NCI-H146 treated with DMSO at 0.1 percent for 48 hours (cell line): ENCODE measurements at regions not wholly inside any gene's neighbourhood (a gene's known extent, or its start where the extent isn't known, plus 50 kb on each side); places are given as distances from the start of the nearest gene placed in this dataset.

Source experiments
- DNase-seq: peaks from one replicate; lab custom pipeline; 2025; ENCODE audit not compliant: unreplicated experiment; lab: John Stamatoyannopoulos, UW

DNA sequence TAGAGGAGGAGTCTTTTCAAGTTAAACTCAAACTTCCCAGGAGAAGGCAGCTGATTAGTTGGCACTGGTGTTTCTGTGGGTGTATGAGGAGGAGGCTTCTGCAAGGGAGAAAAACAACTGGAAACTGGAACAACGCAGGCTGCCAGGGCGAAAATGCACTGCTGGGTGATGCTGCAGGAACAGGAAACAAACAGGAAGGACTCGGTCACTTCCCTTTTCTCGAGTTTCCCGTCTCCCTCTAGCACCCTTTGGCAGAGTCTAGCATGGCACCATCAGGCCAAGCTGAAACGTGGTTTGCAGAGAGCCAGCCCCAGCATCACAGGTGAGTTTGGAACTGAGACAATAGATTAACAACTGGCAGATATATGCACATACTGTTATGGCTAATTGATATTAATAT is 77.5 kb upstream of the CAST start:
- no peak for DNase-seq

DNA sequence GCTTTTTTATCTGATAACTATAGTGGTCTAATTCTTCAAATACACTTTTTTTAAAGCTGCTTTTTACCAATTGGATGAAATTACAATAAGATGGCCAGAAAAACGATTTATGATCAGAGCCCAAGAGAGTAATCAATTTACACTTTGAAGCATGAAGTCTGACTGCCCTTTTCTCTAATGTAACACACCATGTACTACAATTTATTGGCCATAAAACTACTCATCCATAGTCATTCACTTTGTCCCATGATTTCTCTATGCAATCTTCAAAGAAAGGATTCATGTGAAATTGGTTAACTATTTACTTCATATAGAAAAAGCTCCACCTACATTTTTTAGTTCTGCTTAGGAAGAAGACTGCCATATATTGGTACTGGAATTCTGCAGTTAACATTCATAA is 73.6 kb upstream of the CAST start:
- DNase-seq = no peak

DNA sequence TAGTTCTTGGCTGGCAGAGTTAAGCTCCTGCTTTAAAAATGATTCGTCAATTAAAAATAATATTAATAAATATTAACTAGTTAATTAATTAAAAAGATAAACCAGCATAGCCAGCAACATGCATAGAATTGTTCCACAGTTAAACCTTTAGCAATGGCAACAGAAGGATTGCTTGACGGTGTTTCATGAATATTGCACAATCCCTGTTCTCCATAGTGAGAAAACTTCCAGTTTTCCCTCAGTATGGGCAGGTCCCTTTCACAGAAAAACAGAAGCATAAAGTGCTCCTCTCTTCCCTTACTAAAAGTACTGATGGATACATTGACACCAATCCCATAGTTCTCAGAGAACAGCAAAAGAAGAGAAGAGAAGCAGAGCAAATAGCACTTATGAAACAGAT is 71.4 kb upstream of the CAST start:
- DNase-seq = no peak

GRCh38 chr5:96595300-96596090 is 66.7 kb upstream of the CAST start:
- DNase-seq = peak; percentile 0

DNA sequence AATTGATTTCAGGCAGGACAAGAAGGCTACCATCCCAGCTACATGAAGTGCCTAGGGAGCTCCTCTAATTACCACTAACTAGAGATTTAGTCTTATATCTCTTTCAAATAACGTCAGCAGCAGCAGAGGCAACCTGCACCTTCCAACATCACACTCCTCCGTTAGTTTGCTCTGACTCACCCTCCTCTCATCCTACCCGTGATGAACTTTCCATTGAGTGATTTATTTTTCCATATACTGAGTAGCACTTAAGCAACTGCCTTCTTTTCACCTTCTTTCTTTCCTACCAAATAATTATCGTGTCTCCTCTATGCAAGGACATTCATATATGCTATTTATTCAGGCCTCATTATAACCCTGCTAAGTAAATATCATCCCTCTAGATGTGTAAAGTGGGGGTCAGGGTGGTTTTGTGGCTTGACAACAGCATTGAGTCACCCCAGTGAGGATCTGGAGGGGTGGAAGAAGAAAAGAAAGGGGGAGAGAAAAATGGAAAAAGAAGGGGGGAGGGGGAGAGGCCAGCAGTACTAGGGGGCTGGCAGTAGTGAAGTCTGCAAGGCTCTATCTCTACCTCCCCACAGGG is 64.6 kb upstream of the CAST start:
- no peak for DNase-seq

DNA sequence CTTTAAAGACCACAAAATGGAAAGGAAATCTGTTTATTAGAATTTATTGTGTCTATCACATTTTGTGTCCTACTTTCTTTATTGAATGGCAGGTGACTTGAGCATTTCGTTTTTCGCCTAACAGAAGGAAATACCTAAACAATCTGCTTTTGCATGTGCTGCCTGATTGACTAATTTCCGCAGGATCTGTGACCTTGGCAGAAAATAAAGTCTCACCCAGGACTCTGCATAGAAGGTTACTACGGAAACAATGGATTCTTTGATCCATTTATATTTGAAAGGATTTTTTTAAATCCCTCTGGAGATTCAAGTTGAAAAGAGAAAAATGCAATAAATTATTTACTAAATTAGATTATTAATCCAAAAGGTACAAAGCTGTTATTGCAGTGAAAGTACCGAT is 61.0 kb upstream of the CAST start:
- DNase-seq = no peak

DNA sequence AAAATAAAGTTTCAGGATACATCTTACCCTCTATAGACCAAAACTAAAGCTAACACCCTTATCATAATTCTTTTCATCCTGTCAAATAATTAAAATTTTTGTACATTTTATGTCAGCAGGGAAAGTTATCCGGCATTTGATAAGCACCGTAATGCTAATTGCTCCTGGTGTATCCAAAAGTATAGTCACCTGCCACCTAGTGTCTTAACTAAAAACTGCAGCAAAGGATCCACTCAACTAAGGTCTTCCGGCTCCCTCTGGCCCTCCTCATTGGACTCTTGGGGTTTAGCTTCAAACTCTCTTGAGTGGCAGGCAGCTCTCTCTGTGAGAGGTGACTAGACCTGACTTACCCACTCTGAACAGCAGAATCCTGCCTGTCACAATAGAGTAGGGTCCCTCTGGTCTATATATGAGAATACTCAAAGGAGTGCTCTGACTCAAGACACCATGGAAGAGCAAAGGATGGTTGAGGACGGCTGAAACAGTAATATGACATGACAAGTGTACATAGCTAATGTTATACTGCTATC is 60.4 kb upstream of the CAST start:
- DNase-seq = peak; percentile 31

DNA sequence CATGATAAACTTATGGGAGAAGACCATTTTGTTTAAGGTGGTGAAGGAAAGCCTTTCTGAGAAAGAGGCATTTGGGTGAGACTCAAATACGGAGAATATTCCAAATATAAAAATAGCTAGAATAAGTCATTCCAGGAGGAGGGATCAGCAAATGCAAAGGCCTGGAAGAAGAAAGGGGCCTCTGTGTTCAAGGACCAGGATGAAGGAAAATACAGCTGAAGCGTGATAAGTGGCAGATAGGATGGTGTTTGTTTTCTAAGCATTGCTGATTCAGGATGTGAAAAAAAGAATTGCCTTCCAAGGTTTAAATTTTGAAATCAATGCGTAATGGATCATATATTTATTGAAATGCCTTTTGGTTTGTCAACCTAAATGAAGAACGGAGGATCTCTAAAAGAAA is 59.4 kb upstream of the CAST start:
- DNase-seq = no peak

DNA sequence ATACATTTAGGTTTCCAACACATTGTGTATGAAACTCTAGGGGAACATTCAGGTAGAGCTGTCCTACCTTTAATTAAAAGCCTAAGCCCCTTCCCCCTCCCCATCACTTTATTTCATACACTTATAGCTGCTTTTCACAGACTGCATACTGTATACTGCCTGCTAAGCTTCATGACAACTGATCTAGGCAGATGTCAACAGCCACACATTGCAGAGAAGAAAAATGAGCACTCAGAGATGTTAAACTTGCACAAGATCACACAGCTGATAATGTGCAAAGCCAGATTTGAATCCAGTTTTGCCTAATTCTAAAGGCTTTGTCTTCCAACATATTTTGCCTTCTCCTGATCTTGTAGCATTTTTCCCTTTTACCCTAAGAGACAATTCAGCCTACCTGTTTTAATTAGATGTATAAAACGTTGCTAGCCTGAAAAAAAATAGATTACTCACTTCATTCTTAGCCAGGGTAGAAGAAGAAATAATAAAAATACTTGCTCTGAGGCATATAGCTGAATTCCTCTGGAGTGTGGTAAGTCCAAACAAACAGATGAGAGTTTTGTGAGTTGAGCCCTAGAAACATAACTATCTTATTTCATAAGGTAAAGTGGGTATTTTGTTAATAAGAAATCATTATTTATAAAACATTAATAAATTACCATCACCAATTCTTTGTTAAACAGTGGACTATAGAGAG is 56.9 kb upstream of the CAST start:
- DNase-seq = no peak

GRCh38 chr5:96609369-96609768 is 52.8 kb upstream of the CAST start:
- no peak for DNase-seq

- no peak for DNase-seq
Measured at GRCh38 chr5:96610747-96611146, 51.4 kb upstream of the CAST start.

GRCh38 chr5:96611946-96612345 is 50.2 kb upstream of the CAST start:
- no peak for DNase-seq
